ENCODE measurements at regions not wholly inside any gene's neighbourhood (a gene's known extent, or its start where the extent isn't known, plus 50 kb on each side); places are given as distances from the start of the nearest gene placed in this dataset.

DNA sequence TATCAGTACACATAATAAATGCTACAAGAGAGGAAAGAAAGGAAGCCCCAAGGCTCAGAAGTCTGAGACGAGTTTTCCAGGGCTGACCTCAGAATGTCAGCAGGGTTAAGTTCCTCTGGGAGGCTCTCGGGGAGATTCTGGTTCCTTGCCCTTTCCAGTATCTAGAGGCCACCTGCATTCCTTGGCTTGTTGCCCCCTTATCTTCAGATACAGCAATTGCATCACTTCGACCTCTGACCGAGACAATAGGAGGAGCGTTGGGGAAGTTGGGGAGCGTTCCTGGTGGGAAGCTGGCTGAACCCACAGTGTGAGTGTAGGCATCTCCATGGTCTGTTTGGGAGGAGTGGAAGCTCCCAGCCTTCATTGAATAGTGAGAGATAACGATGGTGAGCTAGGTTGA is 72.0 kb upstream of the MTPN start:
- Mint-ChIP-seq H3K27me3 (ENCODE audit: unreplicated experiment) (peaks cover 3% of the 10 kb centered on the region), H3K36me3 (ENCODE audit: unreplicated experiment) (no peaks in the 10 kb centered on the region), H3K4me3 (ENCODE audit: unreplicated experiment) (no peak overlapping the region), H3K9me3 (ENCODE audit: unreplicated experiment) (no peaks in the 10 kb centered on the region), H3K4me1 (ENCODE audit: unreplicated experiment) (no peaks in the 10 kb centered on the region), H3K27ac (ENCODE audit: unreplicated experiment) (no peak overlapping the region)
- DNase-seq (ENCODE audit: extremely low spot score, unreplicated experiment), result no peak
- TF ChIP-seq CTCF (IDR thresholded peaks at IDR 0.05), result no peak

DNA sequence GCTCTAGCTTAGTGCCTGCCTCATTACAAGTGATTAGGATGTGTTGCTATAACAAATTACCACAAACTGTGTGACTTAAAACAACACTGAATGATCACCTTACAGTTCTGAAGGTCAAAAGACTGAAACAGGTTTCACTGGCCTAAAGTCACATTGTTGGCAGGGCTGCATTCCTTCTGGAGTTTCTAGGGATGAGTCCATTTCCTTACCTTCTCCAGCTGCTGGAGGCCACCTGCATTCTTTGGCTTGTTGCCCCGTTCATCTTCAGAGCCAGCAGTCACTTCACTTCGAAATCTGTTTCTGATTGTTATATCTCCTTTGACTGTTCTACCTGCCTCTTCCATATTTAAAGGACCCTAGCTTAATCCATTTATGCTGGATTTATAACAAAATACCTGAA is 69.4 kb upstream of the MTPN start:
- DNase-seq (ENCODE audit: extremely low spot score, unreplicated experiment), result no peak
- Mint-ChIP-seq H3K4me1 (ENCODE audit: unreplicated experiment) (no peaks in the 10 kb centered on the region), H3K27me3 (ENCODE audit: unreplicated experiment) (peaks cover 3% of the 10 kb centered on the region), H3K27ac (ENCODE audit: unreplicated experiment) (no peak overlapping the region), H3K36me3 (ENCODE audit: unreplicated experiment) (no peaks in the 10 kb centered on the region), H3K4me3 (ENCODE audit: unreplicated experiment) (no peak overlapping the region), H3K9me3 (ENCODE audit: unreplicated experiment) (no peaks in the 10 kb centered on the region)
- TF ChIP-seq CTCF (IDR thresholded peaks at IDR 0.05), result no peak

GRCh38 chr7:136045992-136046391 is 68.8 kb upstream of the MTPN start:
- no peak for TF ChIP-seq CTCF (IDR thresholded peaks at IDR 0.05)
- no peaks in the 10 kb centered on the region for H3K9me3 Mint-ChIP-seq (ENCODE audit: unreplicated experiment)
- H3K27ac Mint-ChIP-seq (ENCODE audit: unreplicated experiment), result no peak overlapping the region
- no peaks in the 10 kb centered on the region for H3K36me3 Mint-ChIP-seq (ENCODE audit: unreplicated experiment)
- no peaks in the 10 kb centered on the region for H3K4me1 Mint-ChIP-seq (ENCODE audit: unreplicated experiment)
- no peak overlapping the region for H3K4me3 Mint-ChIP-seq (ENCODE audit: unreplicated experiment)
- no peak for DNase-seq (ENCODE audit: extremely low spot score, unreplicated experiment)
- peaks cover 3% of the 10 kb centered on the region for H3K27me3 Mint-ChIP-seq (ENCODE audit: unreplicated experiment)

- TF ChIP-seq CTCF (IDR thresholded peaks at IDR 0.05), result no peak
- no peaks in the 10 kb centered on the region for H3K4me1 Mint-ChIP-seq (ENCODE audit: unreplicated experiment)
- H3K9me3 Mint-ChIP-seq (ENCODE audit: unreplicated experiment), result no peaks in the 10 kb centered on the region
- no peak overlapping the region for H3K4me3 Mint-ChIP-seq (ENCODE audit: unreplicated experiment)
- DNase-seq (ENCODE audit: extremely low spot score, unreplicated experiment), result no peak
- no peak overlapping the region for H3K27ac Mint-ChIP-seq (ENCODE audit: unreplicated experiment)
- peaks cover 3% of the 10 kb centered on the region for H3K27me3 Mint-ChIP-seq (ENCODE audit: unreplicated experiment)
- H3K36me3 Mint-ChIP-seq (ENCODE audit: unreplicated experiment), result no peaks in the 10 kb centered on the region
Measured at GRCh38 chr7:136045181-136045580, 68.0 kb upstream of the MTPN start.

DNA sequence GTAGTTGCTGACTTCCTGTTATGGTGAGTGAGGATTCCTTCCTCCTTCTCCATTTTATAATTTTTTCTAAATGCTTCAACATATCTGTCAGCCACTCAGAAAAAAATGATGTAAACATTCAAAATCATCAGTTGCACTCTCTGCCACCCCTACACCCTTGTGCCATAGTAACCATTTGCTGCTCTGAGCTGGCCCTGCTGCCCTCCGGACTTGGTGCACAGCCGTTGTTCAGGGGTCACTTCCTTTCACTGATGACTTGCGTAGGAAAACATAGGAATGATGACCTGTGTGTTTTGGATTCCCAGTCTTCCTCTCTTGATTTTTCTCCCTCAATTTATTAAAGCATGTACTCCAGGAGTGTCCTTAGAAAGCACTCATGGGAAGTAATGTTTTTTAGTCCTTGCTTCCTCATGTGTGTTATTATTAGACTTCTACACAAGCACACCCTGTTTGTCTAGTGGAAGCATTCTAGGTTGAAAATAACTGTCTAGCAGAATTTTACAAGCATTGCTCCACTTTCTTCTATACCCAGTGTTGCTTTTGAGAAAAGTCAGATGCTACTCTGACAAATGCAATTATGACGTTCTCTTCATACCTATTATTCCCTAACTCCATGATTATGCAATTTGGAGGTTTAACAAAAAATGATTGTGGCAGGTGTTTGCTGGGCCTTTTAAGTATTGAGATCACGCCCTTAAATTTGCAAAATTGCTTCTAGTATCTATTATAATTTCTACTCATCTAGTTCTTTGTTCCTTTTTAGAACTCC is 62.6 kb upstream of the MTPN start:
- Mint-ChIP-seq H3K27me3 (ENCODE audit: unreplicated experiment) (peaks cover 4% of the 10 kb centered on the region), H3K9me3 (ENCODE audit: unreplicated experiment) (no peaks in the 10 kb centered on the region), H3K27ac (ENCODE audit: unreplicated experiment) (no peak overlapping the region), H3K36me3 (ENCODE audit: unreplicated experiment) (no peaks in the 10 kb centered on the region), H3K4me3 (ENCODE audit: unreplicated experiment) (no peak overlapping the region), H3K4me1 (ENCODE audit: unreplicated experiment) (no peaks in the 10 kb centered on the region)
- TF ChIP-seq CTCF (IDR thresholded peaks at IDR 0.05), result no peak
- DNase-seq (ENCODE audit: extremely low spot score, unreplicated experiment), result no peak

All from osteocyte (in vitro differentiated cells).